ENCODE measurements at regions not wholly inside any gene's neighbourhood (a gene's known extent, or its start where the extent isn't known, plus 50 kb on each side); places are given as distances from the start of the nearest gene placed in this dataset.

- Histone ChIP-seq H3K36me3 (ENCODE audit: control insufficient read depth in 4 of 4, insufficient read depth in 4 of 4, low read length in 4 of 4) (no peaks in the 10 kb centered on the region), H3K9ac (ENCODE audit: insufficient read depth in 1 of 2, low read length in 2 of 2) (no peak overlapping the region), H3K4me1 (ENCODE audit: control insufficient read depth in 5 of 5, insufficient read depth in 5 of 5, low read length in 5 of 5) (peaks cover 0 to 5% (median 0%) of the 10 kb centered on the region in 5 donors), H3K27ac (ENCODE audit: low read depth in 1 of 2, low read length in 1 of 2) (no peak overlapping the region), H3K27me3 (ENCODE audit: control insufficient read depth in 3 of 3, insufficient read depth in 3 of 3, low read length in 2 of 3) (no peaks in the 10 kb centered on the region), H3K4me3 (no peak overlapping the region), H3K9me3 (ENCODE audit: control insufficient read depth in 4 of 4, insufficient read depth in 3 of 4, low read length in 3 of 4) (no peaks in the 10 kb centered on the region)
- no peak for DNase-seq
- no peak for TF ChIP-seq CTCF (IDR thresholded peaks at IDR 0.05; ENCODE audit: control extremely low read depth, extremely low read depth)
- no peak for ATAC-seq (ENCODE audit: insufficient read depth, low FRiP score)
- 79 to 91% methylated on average over 1 of the region's 1 CpG for WGBS, 2 donors
Measured at GRCh38 chr2:165013944-165014619, 58.8 kb upstream of the SLC38A11 start.

- H3K4me1 ChIP-seq (ENCODE audit: control insufficient read depth in 5 of 5, insufficient read depth in 5 of 5, low read length in 5 of 5): peaks cover 0 to 14% (median 0%) of the 10 kb centered on the region in 5 donors
- no peak overlapping the region for H3K27ac ChIP-seq (ENCODE audit: low read depth in 1 of 2, low read length in 1 of 2)
- ATAC-seq (ENCODE audit: insufficient read depth, low FRiP score) (no peak), DNase-seq (no peak)
- no peak overlapping the region for H3K4me3 ChIP-seq
- H3K27me3 ChIP-seq (ENCODE audit: control insufficient read depth in 3 of 3, insufficient read depth in 3 of 3, low read length in 2 of 3): no peaks in the 10 kb centered on the region
- TF ChIP-seq CTCF (IDR thresholded peaks at IDR 0.05; ENCODE audit: control extremely low read depth, extremely low read depth): no peak
- 70 to 72% methylated on average over 2 of the region's 2 CpGs for WGBS, 2 donors
- H3K9ac ChIP-seq (ENCODE audit: insufficient read depth in 1 of 2, low read length in 2 of 2): no peak overlapping the region
- H3K9me3 ChIP-seq (ENCODE audit: control insufficient read depth in 4 of 4, insufficient read depth in 3 of 4, low read length in 3 of 4): no peaks in the 10 kb centered on the region
- no peaks in the 10 kb centered on the region for H3K36me3 ChIP-seq (ENCODE audit: control insufficient read depth in 4 of 4, insufficient read depth in 4 of 4, low read length in 4 of 4)
Measured at GRCh38 chr2:165011199-165011598, 55.9 kb upstream of the SLC38A11 start.

GRCh38 chr2:165010556-165010955 lies 55.2 kb upstream of the SLC38A11 start:
- Histone ChIP-seq H3K9me3 (ENCODE audit: control insufficient read depth in 4 of 4, insufficient read depth in 3 of 4, low read length in 3 of 4) (no peaks in the 10 kb centered on the region), H3K36me3 (ENCODE audit: control insufficient read depth in 4 of 4, insufficient read depth in 4 of 4, low read length in 4 of 4) (no peaks in the 10 kb centered on the region), H3K4me1 (ENCODE audit: control insufficient read depth in 5 of 5, insufficient read depth in 5 of 5, low read length in 5 of 5) (peaks cover 0 to 14% (median 0%) of the 10 kb centered on the region in 5 donors), H3K4me3 (no peak overlapping the region), H3K9ac (ENCODE audit: insufficient read depth in 1 of 2, low read length in 2 of 2) (no peak overlapping the region), H3K27ac (ENCODE audit: low read depth in 1 of 2, low read length in 1 of 2) (no peak overlapping the region), H3K27me3 (ENCODE audit: control insufficient read depth in 3 of 3, insufficient read depth in 3 of 3, low read length in 2 of 3) (no peaks in the 10 kb centered on the region)
- DNase-seq (no peak), ATAC-seq (ENCODE audit: insufficient read depth, low FRiP score) (no peak)
- no peak for TF ChIP-seq CTCF (IDR thresholded peaks at IDR 0.05; ENCODE audit: control extremely low read depth, extremely low read depth)
- 96 to 100% methylated on average over 1 of the region's 1 CpG for WGBS, 2 donors

- Histone ChIP-seq H3K36me3 (ENCODE audit: control insufficient read depth in 4 of 4, insufficient read depth in 4 of 4, low read length in 4 of 4) (no peaks in the 10 kb centered on the region), H3K27ac (ENCODE audit: low read depth in 1 of 2, low read length in 1 of 2) (no peak overlapping the region), H3K9me3 (ENCODE audit: control insufficient read depth in 4 of 4, insufficient read depth in 3 of 4, low read length in 3 of 4) (no peaks in the 10 kb centered on the region), H3K27me3 (ENCODE audit: control insufficient read depth in 3 of 3, insufficient read depth in 3 of 3, low read length in 2 of 3) (no peaks in the 10 kb centered on the region), H3K9ac (ENCODE audit: insufficient read depth in 1 of 2, low read length in 2 of 2) (no peak overlapping the region), H3K4me1 (ENCODE audit: control insufficient read depth in 5 of 5, insufficient read depth in 5 of 5, low read length in 5 of 5) (peaks cover 0 to 14% (median 0%) of the 10 kb centered on the region in 5 donors), H3K4me3 (no peak overlapping the region)
- no peak for TF ChIP-seq CTCF (IDR thresholded peaks at IDR 0.05; ENCODE audit: control extremely low read depth, extremely low read depth)
- WGBS, 2 donors: 65 to 84% methylated on average over 1 of the region's 1 CpG
- no peak for DNase-seq
- peak; percentile 55 for ATAC-seq (ENCODE audit: insufficient read depth, low FRiP score)
Measured at GRCh38 chr2:165009466-165009865, 54.1 kb upstream of the SLC38A11 start.

Measured in lung (tissue), 11 donors.